Panc1 (cell line): ENCODE measurements at regions not wholly inside any gene's neighbourhood (a gene's known extent, or its start where the extent isn't known, plus 50 kb on each side); places are given as distances from the start of the nearest gene placed in this dataset.

Experiments
- ATAC-seq: fragments of 200-7000 bp; cut with Tn5 transposase; 2 replicates; pipeline ENCODE4 v1.9.1; 2020; ENCODE audit warnings: mild to moderate bottlenecking, moderate library complexity
- BruUV-seq: library from RNA; stranded (reverse); fragments of 400-500 nt; replicated peaks from 2 replicates; lab custom pipeline; 2021; lab: Mats Ljungman, UMichigan
- CTCF ChIA-PET: fragments of 300-600 bp; sonication (Branson Sonifier 250); formaldehyde crosslinking; loops from one replicate; lab custom pipeline; 2022; ENCODE audit warnings: antibody characterized with exemption; lab: Charles Lee
- POLR2A ChIA-PET: fragments of 300-600 bp; sonication (Branson Sonifier 250); formaldehyde crosslinking; loops from one replicate; lab custom pipeline; 2022; ENCODE audit warnings: antibody characterized with exemption; lab: Charles Lee
- DNase-seq: peaks from one replicate; pipeline ENCODE4 v3.0.0-alpha.2; 2010; ENCODE audit warnings: low read depth, low spot score
- H3K27ac ChIP-seq: 2 replicates; pipeline ENCODE4 v1.5.1; 2011; ENCODE audit warnings: mild to moderate bottlenecking, low read length, inconsistent platforms
- H3K27me3 ChIP-seq: fragments of 200-500 bp; sonication (Bioruptor generic); 2 replicates; pipeline ENCODE4 v1.6.0; 2014; ENCODE audit warnings: low read length, inconsistent platforms; ENCODE audit not compliant: control insufficient read depth, insufficient read depth
- H3K36me3 ChIP-seq: fragments of 200-500 bp; sonication (Bioruptor generic); 2 replicates; pipeline ENCODE4 v1.5.1; 2014; ENCODE audit warnings: inconsistent platforms, mild to moderate bottlenecking, low read length, moderate library complexity; ENCODE audit not compliant: control insufficient read depth, insufficient read depth
- H3K4me1 ChIP-seq: 2 replicates; pipeline ENCODE4 v1.5.1; 2011; ENCODE audit warnings: inconsistent platforms, mild to moderate bottlenecking, low read length, moderate library complexity; ENCODE audit not compliant: control insufficient read depth, insufficient read depth
- H3K4me3 ChIP-seq, 2 experiments: 2 replicates each; pipeline ENCODE4 v1.5.1; 2011 to 2012; ENCODE audit warnings: low read depth in 2 of 2, low read length in 2 of 2, mild to moderate bottlenecking in 2 of 2, inconsistent platforms in 1 of 2, moderate library complexity in 1 of 2
- H3K9me3 ChIP-seq: fragments of 200-500 bp; sonication (Bioruptor generic); 2 replicates; pipeline ENCODE4 v1.5.1; 2014; ENCODE audit warnings: low read depth, mild to moderate bottlenecking, inconsistent platforms, low read length, moderate library complexity; ENCODE audit not compliant: control insufficient read depth, insufficient read depth
- POLR2AphosphoS5 ChIP-seq: IDR thresholded peaks from 2 replicates; pipeline ENCODE4 v1.6.1; 2012; ENCODE audit warnings: mild to moderate bottlenecking, low read depth, low read length, moderate library complexity
- REST ChIP-seq, 2 experiments: IDR thresholded peaks; 2 replicates each; pipeline ENCODE4 v1.6.1; 2011 to 2012; ENCODE audit warnings: low read depth in 2 of 2, control low read depth in 1 of 2, low read length in 1 of 2, mild to moderate bottlenecking in 1 of 2, moderate library complexity in 1 of 2; ENCODE audit not compliant: insufficient read depth in 1 of 2
- SIN3A ChIP-seq: IDR thresholded peaks from 2 replicates; pipeline ENCODE4 v1.6.1; 2012; ENCODE audit warnings: low read depth, mild to moderate bottlenecking, low read length, moderate library complexity, borderline replicate concordance; ENCODE audit not compliant: insufficient read depth
- TCF7L2 ChIP-seq: IDR thresholded peaks from 2 replicates; pipeline ENCODE4 v1.6.1; 2011; ENCODE audit warnings: mild to moderate bottlenecking, low read depth, low read length, inconsistent platforms
- in situ Hi-C: cut with HindIII; loops from 2 replicates; pipeline ENCODE4 v1.10.0; 2016; ENCODE audit warnings: low sequenced_read_pairs, low pct_unique_long_range_greater_than_20kb
- intact Hi-C: fragments of 100-400 bp; cut with micrococcal nuclease; formaldehyde crosslinking; loops from one replicate; pipeline ENCODE4 v1.10.0; 2022; ENCODE audit not compliant: unreplicated experiment
- TF ChIP-seq, protein P1 (sequence below): fragments of 450-650 bp; IDR thresholded peaks from 2 replicates; pipeline ENCODE4 v1.5.1; 2017; ENCODE audit warnings: mild to moderate bottlenecking

- BruUV-seq, result no TSS peak
- TF ChIP-seq, protein P1, sequence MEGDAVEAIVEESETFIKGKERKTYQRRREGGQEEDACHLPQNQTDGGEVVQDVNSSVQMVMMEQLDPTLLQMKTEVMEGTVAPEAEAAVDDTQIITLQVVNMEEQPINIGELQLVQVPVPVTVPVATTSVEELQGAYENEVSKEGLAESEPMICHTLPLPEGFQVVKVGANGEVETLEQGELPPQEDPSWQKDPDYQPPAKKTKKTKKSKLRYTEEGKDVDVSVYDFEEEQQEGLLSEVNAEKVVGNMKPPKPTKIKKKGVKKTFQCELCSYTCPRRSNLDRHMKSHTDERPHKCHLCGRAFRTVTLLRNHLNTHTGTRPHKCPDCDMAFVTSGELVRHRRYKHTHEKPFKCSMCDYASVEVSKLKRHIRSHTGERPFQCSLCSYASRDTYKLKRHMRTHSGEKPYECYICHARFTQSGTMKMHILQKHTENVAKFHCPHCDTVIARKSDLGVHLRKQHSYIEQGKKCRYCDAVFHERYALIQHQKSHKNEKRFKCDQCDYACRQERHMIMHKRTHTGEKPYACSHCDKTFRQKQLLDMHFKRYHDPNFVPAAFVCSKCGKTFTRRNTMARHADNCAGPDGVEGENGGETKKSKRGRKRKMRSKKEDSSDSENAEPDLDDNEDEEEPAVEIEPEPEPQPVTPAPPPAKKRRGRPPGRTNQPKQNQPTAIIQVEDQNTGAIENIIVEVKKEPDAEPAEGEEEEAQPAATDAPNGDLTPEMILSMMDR, result no peak
- TF ChIP-seq POLR2AphosphoS5 (no peak), REST (IDR thresholded peaks at IDR 0.05; ENCODE audit: insufficient read depth in 1 of 2, low read depth in 2 of 2, low read length in 1 of 2) (no peak)
- POLR2A ChIA-PET, result no interaction called here
- intact Hi-C loops (loop anchor here (5.0 kb wide), 1 partner anchor 319 kb away; no protein-coding TSS in a partner anchor), in situ Hi-C loops (no loop called here)
- peaks cover under 1% of the 10 kb centered on the region; the same call in 1 of the 2 replicates for H3K4me1 ChIP-seq
- CTCF ChIA-PET, result no interaction called here
- H3K27me3 ChIP-seq, result peaks cover 20% of the 10 kb centered on the region
- no peaks in the 10 kb centered on the region for H3K9me3 ChIP-seq
- no peak for DNase-seq
- H3K36me3 ChIP-seq, result no peaks in the 10 kb centered on the region
- ATAC-seq, result no peak
- no peak overlapping the region for H3K27ac ChIP-seq
- H3K4me3 ChIP-seq, result no peak overlapping the region
These were observed 225.9 kb upstream of the CSF3R start for GRCh38 chr1:36708587-36708986.

DNA sequence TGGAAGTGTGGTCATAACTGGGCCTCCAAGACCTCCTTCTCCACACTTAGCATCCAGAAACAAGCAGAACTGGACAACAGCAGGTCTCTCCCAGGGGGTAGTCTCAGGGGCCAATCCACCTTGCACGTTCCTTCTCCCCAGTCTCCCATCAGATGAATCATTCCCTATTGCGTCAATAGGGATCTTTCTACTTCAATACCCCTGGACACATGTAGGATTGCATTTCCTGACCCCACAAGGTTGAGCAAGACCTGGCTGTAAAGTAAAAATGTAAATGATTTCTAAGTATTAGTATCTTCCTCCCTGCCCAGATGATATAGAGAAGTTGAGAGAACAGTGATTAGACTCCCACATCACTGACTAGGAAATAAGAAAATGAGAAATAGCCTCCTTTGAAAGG, 224.5 kb upstream of the CSF3R start:
- no TSS peak for BruUV-seq
- in situ Hi-C loops, result no loop called here
- H3K4me1 ChIP-seq, result peaks cover 5% of the 10 kb centered on the region; the same call in 1 of the 2 replicates
- intact Hi-C loops, result loop anchor here (5.0 kb wide), 1 partner anchor 320 kb away; no protein-coding TSS in a partner anchor
- ATAC-seq, result no peak
- no peak overlapping the region for H3K27ac ChIP-seq
- ChIA-PET POLR2A (no interaction called here), CTCF (no interaction called here)
- H3K4me3 ChIP-seq, result no peak overlapping the region
- H3K9me3 ChIP-seq, result no peaks in the 10 kb centered on the region
- no peak for DNase-seq
- no peak for TF ChIP-seq TCF7L2
- TF ChIP-seq SIN3A, result no peak
- TF ChIP-seq, protein P1, result no peak
- no peak for TF ChIP-seq POLR2AphosphoS5
- TF ChIP-seq REST (IDR thresholded peaks at IDR 0.05; ENCODE audit: insufficient read depth in 1 of 2, low read depth in 2 of 2, low read length in 1 of 2), result no peak
- H3K27me3 ChIP-seq, result peaks cover 18% of the 10 kb centered on the region
- no peaks in the 10 kb centered on the region for H3K36me3 ChIP-seq
